ENCODE measurements at regions not wholly inside any gene's neighbourhood (a gene's known extent, or its start where the extent isn't known, plus 50 kb on each side); places are given as distances from the start of the nearest gene placed in this dataset.
A peak's percentile ranks its signal among the peaks of the same experiment; 100 is the strongest.

DNA sequence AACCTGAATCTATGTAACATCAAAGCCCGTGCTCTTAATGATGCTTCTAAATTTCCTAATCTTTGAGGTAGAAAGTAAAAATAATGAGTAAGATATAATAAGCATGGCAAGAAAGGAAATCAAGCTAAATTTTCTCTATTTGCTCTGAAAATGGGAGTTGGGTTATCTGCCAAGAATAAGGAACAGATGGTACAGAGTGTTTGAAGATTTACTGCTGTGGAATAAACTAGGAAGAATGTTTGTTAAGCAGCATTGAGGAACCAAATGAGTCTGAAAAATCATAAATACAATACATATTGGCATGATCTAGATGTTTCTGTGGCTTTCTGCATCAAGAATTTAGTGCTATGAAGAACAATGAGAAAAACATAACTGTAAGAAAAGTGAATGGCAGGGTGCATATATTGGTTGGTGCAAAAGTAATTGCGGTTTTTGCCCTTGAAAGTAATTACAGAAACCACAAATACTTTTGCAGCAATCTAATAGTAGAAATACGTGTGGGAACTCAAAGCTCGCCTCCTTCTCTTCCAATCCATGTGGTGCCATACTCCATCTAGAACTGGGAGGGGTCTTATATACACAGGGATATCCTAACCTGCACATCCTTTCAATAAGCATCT is 87.6 kb downstream of the SUCNR1 start:
- no peak for TF ChIP-seq CTBP1 (IDR thresholded peaks at IDR 0.05; ENCODE audit: borderline replicate concordance)
- peak; percentile 87 for TF ChIP-seq ELF4 (IDR thresholded peaks at IDR 0.05)
- no peak for TF ChIP-seq BHLHE40 (IDR thresholded peaks at IDR 0.05; ENCODE audit: borderline replicate concordance)
- TF ChIP-seq FOXA1 (IDR thresholded peaks at IDR 0.05): no peak
- no peak for TF ChIP-seq SUZ12 (IDR thresholded peaks at IDR 0.05)
- no peak for TF ChIP-seq FOXM1 (IDR thresholded peaks at IDR 0.05; ENCODE audit: borderline replicate concordance)

All from HEK293T (cell line).